SK-N-MC (cell line): ENCODE measurements at regions not wholly inside any gene's neighbourhood (a gene's known extent, or its start where the extent isn't known, plus 50 kb on each side); places are given as distances from the start of the nearest gene placed in this dataset.

Source experiments
- EZH2 ChIP-seq: fragments of 200-600 bp; sonication (generic); IDR thresholded peaks from one replicate; pipeline ENCODE4 v1.6.1; 2017; ENCODE audit warnings: antibody characterized with exemption
- FOXP2 ChIP-seq: optimal IDR thresholded peaks from 2 replicates; pipeline ENCODE3; 2011; ENCODE audit warnings: mild to moderate bottlenecking, moderate library complexity; ENCODE audit not compliant: insufficient read depth; ENCODE audit errors: extremely low read length, control extremely low read depth
- POLR2AphosphoS5 ChIP-seq: IDR thresholded peaks from 2 replicates; pipeline ENCODE4 v1.6.1; 2012; ENCODE audit warnings: mild to moderate bottlenecking, low read depth, low read length, borderline replicate concordance

DNA sequence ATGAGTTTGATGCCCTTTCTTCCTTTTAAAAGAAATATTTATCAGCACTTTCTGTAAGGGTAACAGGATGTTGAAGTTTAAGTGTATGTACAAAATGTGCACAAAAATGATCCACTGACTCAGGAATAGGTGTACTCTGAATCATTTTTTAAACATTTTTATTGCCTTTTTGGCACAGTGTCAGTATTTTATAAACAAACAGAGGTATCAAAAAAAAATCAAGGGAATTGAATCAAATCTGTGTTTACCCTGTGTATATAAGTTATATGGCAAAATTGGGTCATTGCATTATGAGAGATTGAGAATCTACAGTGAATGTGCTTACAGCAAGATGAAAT lies 513.9 kb upstream of the NETO1 start:
- TF ChIP-seq POLR2AphosphoS5, result no peak
- TF ChIP-seq EZH2, result no peak
- TF ChIP-seq FOXP2, result no peak
